ENCODE measurements at regions not wholly inside any gene's neighbourhood (a gene's known extent, or its start where the extent isn't known, plus 50 kb on each side); places are given as distances from the start of the nearest gene placed in this dataset.
A peak's percentile ranks its signal among the peaks of the same experiment; 100 is the strongest.

DNA sequence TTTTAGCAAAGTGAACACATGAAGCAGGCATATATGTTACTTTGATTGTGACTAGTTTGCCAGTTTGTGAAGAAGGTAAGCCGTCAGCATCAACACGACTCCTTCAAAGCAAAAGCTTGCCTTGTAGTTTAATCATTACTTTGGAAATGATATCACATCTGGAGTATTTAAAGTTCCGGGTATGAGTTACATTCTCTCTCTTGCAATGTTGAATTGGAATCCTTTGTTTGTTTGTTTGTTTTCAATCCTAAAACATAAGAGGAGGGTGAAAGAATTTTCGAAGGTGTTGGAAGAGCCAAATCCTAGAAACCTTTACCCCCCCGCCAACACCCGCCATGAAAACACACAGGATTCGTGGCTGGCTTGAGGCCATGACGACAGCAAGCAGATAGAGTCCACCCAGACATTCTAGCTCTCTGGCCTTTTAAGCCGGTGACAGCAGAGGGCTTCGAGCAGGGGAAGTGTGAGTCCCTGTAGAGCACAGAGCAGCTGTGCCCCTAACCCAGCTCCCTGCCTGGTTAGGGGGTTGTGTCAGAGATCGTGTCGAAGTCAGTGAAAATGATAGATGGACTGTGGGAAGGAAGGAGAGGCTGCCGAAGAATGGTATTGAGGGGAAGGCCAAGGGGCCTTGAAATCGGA, 103.8 kb upstream of the SMIM21 start:
- no peak overlapping the region for H3K4me3 ChIP-seq (replicated peaks in 1 of 2; ENCODE audit: low read depth in 2 of 2, low read length in 2 of 2)
- DNase-seq (ENCODE audit: low read depth in 2 of 2) = peak in 1 of 2 donors; percentile 6
- TF ChIP-seq, protein P1, sequence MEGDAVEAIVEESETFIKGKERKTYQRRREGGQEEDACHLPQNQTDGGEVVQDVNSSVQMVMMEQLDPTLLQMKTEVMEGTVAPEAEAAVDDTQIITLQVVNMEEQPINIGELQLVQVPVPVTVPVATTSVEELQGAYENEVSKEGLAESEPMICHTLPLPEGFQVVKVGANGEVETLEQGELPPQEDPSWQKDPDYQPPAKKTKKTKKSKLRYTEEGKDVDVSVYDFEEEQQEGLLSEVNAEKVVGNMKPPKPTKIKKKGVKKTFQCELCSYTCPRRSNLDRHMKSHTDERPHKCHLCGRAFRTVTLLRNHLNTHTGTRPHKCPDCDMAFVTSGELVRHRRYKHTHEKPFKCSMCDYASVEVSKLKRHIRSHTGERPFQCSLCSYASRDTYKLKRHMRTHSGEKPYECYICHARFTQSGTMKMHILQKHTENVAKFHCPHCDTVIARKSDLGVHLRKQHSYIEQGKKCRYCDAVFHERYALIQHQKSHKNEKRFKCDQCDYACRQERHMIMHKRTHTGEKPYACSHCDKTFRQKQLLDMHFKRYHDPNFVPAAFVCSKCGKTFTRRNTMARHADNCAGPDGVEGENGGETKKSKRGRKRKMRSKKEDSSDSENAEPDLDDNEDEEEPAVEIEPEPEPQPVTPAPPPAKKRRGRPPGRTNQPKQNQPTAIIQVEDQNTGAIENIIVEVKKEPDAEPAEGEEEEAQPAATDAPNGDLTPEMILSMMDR (IDR thresholded peaks at IDR 0.05; ENCODE audit: low read depth, low read length) = no peak

DNA sequence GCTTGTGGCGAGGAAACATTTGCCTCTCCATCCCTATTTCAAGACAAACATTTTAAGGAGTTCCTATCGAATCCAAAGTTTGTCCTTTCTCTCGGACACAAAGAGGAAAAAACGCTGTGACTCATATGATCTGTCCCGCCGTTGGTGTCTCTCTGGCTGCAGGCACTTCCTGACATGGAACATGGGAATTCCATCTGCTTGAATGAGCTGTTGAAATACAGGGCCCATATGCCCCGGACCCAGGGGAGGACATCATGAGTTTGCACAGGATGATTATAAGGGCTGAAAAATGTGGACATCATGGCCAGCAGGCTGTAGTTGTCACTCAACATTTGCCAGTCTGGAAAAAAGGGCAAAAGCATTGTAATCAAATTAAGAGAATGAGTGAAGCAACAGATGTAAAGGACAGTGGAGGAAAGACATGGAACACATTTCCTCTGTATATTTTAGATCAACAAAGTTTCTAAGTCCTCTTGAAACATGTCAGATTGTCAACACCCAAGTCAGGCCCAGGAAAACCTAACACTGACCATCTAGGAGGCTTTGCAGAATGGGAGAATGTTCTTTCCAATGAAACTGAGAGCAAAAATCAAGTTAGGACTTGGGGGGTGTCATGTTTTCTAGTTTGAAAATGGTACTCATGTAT, 103.2 kb upstream of the SMIM21 start:
- TF ChIP-seq, protein P1 (IDR thresholded peaks at IDR 0.05; ENCODE audit: low read depth, low read length) = no peak
- peak; percentile 43 to 45 for DNase-seq (ENCODE audit: low read depth in 2 of 2)
- H3K4me3 ChIP-seq (replicated peaks in 1 of 2; ENCODE audit: low read depth in 2 of 2, low read length in 2 of 2) = no peak overlapping the region

DNA sequence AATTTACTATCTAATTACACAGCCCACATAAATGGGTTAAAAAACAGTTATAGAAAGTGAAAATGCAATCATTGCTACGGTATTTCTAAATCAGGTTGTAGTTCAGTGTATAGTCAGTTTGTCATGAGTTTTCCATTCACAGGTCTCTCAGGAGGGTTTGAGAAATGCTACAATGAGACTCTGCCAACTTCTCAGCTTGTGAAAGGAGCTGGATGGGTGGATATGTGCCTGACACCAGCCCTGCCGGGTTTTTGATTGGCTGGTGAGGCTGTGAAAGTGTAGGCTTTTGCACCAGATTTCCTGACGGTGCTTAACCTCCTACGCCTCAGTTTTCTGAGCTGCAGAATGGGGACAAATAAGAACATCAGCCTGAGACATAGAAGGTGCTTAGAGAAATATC, 102.6 kb upstream of the SMIM21 start:
- TF ChIP-seq, protein P1 (IDR thresholded peaks at IDR 0.05; ENCODE audit: low read depth, low read length) = no peak
- peak; percentile 6 to 32 for DNase-seq (ENCODE audit: low read depth in 2 of 2)
- no peak overlapping the region for H3K4me3 ChIP-seq (replicated peaks in 1 of 2; ENCODE audit: low read depth in 2 of 2, low read length in 2 of 2)

DNA sequence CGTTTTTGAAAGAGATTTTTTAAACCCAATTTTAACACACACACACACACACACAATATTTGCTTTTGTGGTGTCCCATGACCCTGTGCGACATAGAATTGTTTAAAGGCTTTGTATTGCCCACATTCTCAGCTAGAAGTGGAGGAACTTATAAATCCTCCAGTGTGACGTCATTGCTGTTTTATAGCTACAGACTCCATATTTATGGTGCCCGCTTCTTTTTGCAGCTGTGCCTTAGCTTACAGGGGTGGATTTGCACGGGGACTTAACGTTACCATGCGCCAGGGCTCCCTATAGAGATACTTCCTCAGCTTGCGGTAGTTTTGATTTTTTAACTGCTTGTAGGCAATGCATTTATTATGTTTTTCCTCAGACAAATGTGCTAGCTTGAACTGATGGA, 101.9 kb upstream of the SMIM21 start:
- TF ChIP-seq, protein P1 (IDR thresholded peaks at IDR 0.05; ENCODE audit: low read depth, low read length) = no peak
- H3K4me3 ChIP-seq (replicated peaks in 1 of 2; ENCODE audit: low read depth in 2 of 2, low read length in 2 of 2) = no peak overlapping the region
- no peak for DNase-seq (ENCODE audit: low read depth in 2 of 2)

DNA sequence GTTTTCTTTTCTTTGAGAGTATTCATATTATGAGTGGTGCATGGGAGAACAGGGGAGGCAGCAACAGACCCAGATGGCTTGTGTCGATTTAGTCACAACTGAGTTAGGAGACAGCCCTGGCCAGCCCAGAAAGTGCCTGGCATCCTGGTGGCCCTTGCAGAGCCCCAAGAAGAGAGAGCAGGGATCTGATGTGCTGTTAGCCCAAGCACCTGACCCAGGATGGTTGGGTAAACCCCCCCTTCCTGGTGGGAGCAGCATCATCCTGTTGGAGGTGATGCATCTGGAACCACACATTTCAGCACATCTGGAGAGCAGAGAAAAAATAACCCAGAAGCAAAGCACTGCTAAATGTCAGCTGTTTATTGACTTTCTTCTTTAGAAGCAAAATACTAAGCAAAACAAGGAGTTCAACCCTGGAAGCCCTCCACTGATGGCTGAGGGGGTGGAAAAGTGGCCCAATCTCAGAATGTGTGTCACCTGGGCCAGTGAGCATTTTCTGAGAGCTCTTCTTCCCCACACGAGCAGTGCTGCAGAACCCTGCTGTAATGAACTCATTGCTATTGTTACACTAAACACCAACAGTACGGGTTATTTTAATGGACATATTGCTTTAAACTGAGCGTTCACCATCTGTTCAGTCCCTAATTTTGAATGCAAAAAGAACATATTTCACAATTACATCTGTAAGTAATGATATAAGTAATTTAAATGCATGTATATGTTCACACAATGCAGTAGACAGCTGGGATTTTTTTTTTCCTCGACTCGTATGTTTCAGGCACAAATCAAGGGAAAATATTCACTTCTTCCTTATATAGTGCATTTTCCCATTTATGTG, 100.6 kb upstream of the SMIM21 start:
- TF ChIP-seq, protein P1 (IDR thresholded peaks at IDR 0.05; ENCODE audit: low read depth, low read length) = no peak
- H3K4me3 ChIP-seq (replicated peaks in 1 of 2; ENCODE audit: low read depth in 2 of 2, low read length in 2 of 2) = no peak overlapping the region

DNA sequence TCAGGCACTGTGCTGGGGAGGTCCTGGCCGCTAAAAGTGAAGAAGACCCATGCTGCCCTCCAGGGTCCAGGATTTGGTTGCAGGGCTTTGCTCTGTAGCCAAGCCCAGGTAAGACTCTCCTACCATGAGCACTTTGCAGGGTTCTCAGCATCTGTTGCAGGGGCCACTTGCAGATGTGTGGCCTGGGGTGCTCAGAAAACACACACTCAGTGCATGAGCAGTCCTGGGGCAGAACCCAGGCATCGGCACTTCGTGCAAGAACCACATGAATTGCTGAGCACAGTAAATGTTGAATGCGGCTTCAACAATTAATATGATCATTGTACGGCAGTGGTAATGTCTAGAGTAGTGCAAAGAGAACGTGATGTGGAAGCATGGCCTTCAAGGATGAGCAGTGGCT, 98.5 kb upstream of the SMIM21 start:
- DNase-seq (ENCODE audit: low read depth in 2 of 2) = no peak
- TF ChIP-seq, protein P1 (IDR thresholded peaks at IDR 0.05; ENCODE audit: low read depth, low read length) = no peak
- H3K4me3 ChIP-seq (replicated peaks in 1 of 2; ENCODE audit: low read depth in 2 of 2, low read length in 2 of 2) = no peak overlapping the region

More for the DNA sequence above, 100.6 kb upstream of the SMIM21 start:
- DNase-seq (ENCODE audit: low read depth in 2 of 2) = no peak
